KMS-11 (cell line): ENCODE measurements at regions not wholly inside any gene's neighbourhood (a gene's known extent, or its start where the extent isn't known, plus 50 kb on each side); places are given as distances from the start of the nearest gene placed in this dataset.

Experiments used
- H2AFZ ChIP-seq: fragments of 200-600 bp; sonication (generic); 2 replicates; pipeline ENCODE4 v1.6.1; 2016; ENCODE audit warnings: antibody characterized with exemption, mixed run types, low read depth
- H3K27ac ChIP-seq: fragments of 200-600 bp; sonication (generic); 2 replicates; pipeline ENCODE4 v1.6.1; 2016; ENCODE audit warnings: mild to moderate bottlenecking, mixed run types
- H3K27me3 ChIP-seq: fragments of 200-600 bp; sonication (generic); 2 replicates; pipeline ENCODE4 v1.6.1; 2017; ENCODE audit warnings: mild to moderate bottlenecking, low read depth, mixed run types, moderate library complexity; ENCODE audit not compliant: insufficient read depth
- H3K36me3 ChIP-seq: fragments of 200-600 bp; sonication (generic); 2 replicates; pipeline ENCODE4 v1.6.1; 2017; ENCODE audit warnings: mild to moderate bottlenecking, mixed run types; ENCODE audit not compliant: insufficient read depth
- H3K4me1 ChIP-seq: fragments of 200-600 bp; sonication (generic); 2 replicates; pipeline ENCODE4 v1.6.1; 2016; ENCODE audit warnings: mild to moderate bottlenecking, low read depth, mixed run types; ENCODE audit not compliant: poor library complexity, severe bottlenecking
- H3K4me2 ChIP-seq: fragments of 200-600 bp; sonication (generic); 2 replicates; pipeline ENCODE4 v1.7.0; 2016; ENCODE audit warnings: mild to moderate bottlenecking, mixed run types
- H3K4me3 ChIP-seq: fragments of 200-600 bp; sonication (generic); IDR thresholded peaks from 2 replicates; pipeline ENCODE4 v1.6.1; 2017; ENCODE audit warnings: low read depth, low read length, mixed read lengths; ENCODE audit not compliant: insufficient read depth
- H3K79me2 ChIP-seq: fragments of 200-600 bp; sonication (generic); 2 replicates; pipeline ENCODE4 v1.6.1; 2016; ENCODE audit warnings: low read depth, mixed run types; ENCODE audit not compliant: insufficient read depth
- H3K9ac ChIP-seq: fragments of 200-600 bp; sonication (generic); 2 replicates; pipeline ENCODE4 v1.6.1; 2016; ENCODE audit warnings: mild to moderate bottlenecking, mixed run types
- H4K20me1 ChIP-seq: fragments of 200-600 bp; sonication (generic); 2 replicates; pipeline ENCODE4 v1.6.1; 2016; ENCODE audit warnings: mild to moderate bottlenecking, mixed run types; ENCODE audit not compliant: insufficient read depth
- TF ChIP-seq, protein P1 (sequence below): fragments of 200-600 bp; sonication (generic); conservative IDR thresholded peaks from 2 replicates; pipeline ENCODE4 v1.6.1; 2017; ENCODE audit warnings: low read depth, mild to moderate bottlenecking, antibody characterized with exemption, low read length, moderate library complexity, mixed read lengths

DNA sequence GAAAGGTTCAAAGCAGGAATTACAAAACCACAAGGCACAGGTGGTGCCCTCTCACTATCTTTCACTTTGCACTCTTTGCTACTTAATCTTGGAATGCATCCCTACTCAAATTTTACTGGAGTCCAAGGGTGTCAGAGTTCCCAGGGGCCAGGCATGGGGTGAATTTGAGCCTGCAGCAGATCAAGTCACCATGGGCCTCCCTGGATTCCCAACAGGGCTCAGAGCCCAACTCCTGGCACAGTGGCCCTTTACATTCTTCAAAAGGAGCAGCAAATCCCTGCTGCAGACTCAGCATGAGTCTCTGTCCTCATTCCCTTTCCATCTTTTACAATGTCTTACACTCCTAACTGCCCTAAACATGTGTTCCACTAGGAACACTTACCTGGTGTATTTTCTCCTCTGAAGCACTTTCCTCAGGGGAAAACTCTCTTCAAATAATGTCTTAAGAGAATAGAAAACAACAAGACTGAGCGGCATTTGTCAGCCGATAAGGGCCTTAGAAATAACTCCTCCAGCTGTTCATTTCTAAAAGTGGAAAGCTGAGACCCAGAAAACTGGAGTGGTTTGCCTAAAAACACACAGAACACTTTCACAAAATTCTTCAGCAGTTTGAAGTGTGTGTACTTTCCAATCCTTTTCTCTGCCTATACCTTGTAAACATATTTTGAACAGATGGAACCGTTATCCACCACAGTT, 596.0 kb downstream of the INSC start:
- no peaks in the 10 kb centered on the region for H3K27me3 ChIP-seq
- no peak overlapping the region for H3K27ac ChIP-seq
- H3K79me2 ChIP-seq, result no peaks in the 10 kb centered on the region
- H4K20me1 ChIP-seq, result no peaks in the 10 kb centered on the region
- H3K4me1 ChIP-seq, result no peaks in the 10 kb centered on the region
- no peak overlapping the region for H3K4me2 ChIP-seq
- H3K4me3 ChIP-seq, result no peak overlapping the region
- no peak overlapping the region for H3K9ac ChIP-seq
- TF ChIP-seq, protein P1, sequence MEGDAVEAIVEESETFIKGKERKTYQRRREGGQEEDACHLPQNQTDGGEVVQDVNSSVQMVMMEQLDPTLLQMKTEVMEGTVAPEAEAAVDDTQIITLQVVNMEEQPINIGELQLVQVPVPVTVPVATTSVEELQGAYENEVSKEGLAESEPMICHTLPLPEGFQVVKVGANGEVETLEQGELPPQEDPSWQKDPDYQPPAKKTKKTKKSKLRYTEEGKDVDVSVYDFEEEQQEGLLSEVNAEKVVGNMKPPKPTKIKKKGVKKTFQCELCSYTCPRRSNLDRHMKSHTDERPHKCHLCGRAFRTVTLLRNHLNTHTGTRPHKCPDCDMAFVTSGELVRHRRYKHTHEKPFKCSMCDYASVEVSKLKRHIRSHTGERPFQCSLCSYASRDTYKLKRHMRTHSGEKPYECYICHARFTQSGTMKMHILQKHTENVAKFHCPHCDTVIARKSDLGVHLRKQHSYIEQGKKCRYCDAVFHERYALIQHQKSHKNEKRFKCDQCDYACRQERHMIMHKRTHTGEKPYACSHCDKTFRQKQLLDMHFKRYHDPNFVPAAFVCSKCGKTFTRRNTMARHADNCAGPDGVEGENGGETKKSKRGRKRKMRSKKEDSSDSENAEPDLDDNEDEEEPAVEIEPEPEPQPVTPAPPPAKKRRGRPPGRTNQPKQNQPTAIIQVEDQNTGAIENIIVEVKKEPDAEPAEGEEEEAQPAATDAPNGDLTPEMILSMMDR, result no peak
- no peak overlapping the region for H2AFZ ChIP-seq
- H3K36me3 ChIP-seq, result no peaks in the 10 kb centered on the region

DNA sequence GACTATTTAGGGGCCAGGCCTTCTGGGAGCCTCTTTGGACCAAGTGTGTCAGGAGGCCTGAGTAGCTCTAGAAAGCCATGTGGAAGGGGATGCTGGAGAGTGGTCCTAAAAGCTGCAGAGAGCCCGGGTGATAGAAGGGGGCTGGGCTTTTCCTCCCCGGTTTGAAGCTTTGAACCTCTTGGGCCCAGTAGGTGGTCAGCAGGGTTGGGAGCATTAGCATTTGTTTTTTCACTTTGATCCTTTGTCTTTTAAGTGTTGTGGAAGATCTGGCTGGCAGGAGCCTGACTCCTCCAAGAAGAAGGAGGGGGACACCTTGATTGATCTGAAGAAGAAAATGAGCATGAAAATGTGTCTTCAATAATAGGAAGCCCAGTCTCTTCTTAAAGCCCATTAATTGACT, 596.6 kb downstream of the INSC start:
- H3K27me3 ChIP-seq, result no peaks in the 10 kb centered on the region
- H2AFZ ChIP-seq, result no peak overlapping the region
- H3K36me3 ChIP-seq, result no peaks in the 10 kb centered on the region
- no peak overlapping the region for H3K4me2 ChIP-seq
- no peaks in the 10 kb centered on the region for H3K79me2 ChIP-seq
- H3K27ac ChIP-seq, result no peak overlapping the region
- no peaks in the 10 kb centered on the region for H4K20me1 ChIP-seq
- no peak overlapping the region for H3K4me3 ChIP-seq
- H3K9ac ChIP-seq, result no peak overlapping the region
- H3K4me1 ChIP-seq, result no peaks in the 10 kb centered on the region
- TF ChIP-seq, protein P1, result no peak

DNA sequence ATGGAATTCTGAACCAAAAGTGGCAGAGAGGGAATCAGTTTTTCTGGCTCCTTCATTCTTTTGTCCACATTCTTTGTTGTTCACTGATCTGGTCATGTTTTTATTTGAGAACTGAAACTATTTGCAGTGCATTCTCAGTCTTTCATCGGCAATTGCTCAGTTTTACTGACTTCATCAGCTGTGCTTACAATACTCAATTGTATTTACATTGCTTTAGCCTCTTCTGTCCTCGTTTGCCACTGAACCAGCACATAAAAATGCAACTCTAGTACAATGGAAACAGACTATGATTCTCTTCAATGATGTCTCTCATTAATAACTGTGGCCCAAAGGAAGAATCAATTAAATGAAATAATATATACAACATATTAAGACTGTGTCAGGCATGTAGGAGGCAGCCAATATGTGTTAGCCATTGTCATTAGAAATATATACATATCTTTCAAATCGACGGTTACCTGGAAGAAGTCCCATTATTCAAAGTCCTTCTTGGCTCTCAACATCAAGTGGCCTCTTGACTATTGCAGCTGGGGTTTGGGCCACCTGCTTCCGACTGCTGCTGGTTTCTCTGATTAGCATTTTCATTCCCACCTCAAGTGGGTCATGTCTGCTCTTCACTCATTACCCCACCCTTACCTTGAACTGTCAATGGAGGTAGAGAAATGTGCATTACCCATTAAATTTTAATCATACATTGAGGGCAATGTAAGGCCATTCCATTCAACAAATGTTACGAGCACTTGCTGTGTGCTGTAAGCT, 600.1 kb downstream of the INSC start:
- Histone ChIP-seq H4K20me1 (no peaks in the 10 kb centered on the region), H3K4me1 (no peaks in the 10 kb centered on the region), H3K4me3 (no peak overlapping the region), H3K27me3 (no peaks in the 10 kb centered on the region), H2AFZ (no peak overlapping the region), H3K27ac (no peak overlapping the region), H3K36me3 (no peaks in the 10 kb centered on the region), H3K4me2 (no peak overlapping the region), H3K9ac (no peak overlapping the region), H3K79me2 (no peaks in the 10 kb centered on the region)
- TF ChIP-seq, protein P1, result no peak

GRCh38 chr11:15716550-15716949, 601.8 kb downstream of the INSC start:
- Histone ChIP-seq H2AFZ (no peak overlapping the region), H3K27me3 (no peaks in the 10 kb centered on the region), H4K20me1 (no peaks in the 10 kb centered on the region), H3K4me3 (no peak overlapping the region), H3K27ac (no peak overlapping the region), H3K79me2 (no peaks in the 10 kb centered on the region), H3K9ac (no peak overlapping the region), H3K36me3 (no peaks in the 10 kb centered on the region), H3K4me1 (no peaks in the 10 kb centered on the region), H3K4me2 (no peak overlapping the region)
- TF ChIP-seq, protein P1, result no peak
